Naive thymus-derived CD4-positive, alpha-beta T cell (primary cell): ENCODE measurements at regions not wholly inside any gene's neighbourhood (a gene's known extent, or its start where the extent isn't known, plus 50 kb on each side); places are given as distances from the start of the nearest gene placed in this dataset.

ENCODE experiments used
- ATAC-seq: fragments of 150-1000 bp; cut with Tn5 transposase; 2 replicates; pipeline ENCODE4 v1.10.0; 2021; ENCODE audit warnings: mild to moderate bottlenecking, moderate library complexity
- CTCF ChIA-PET: fragments of 350-600 bp; sonication (Branson Sonifier 250); formaldehyde crosslinking; loops from one replicate; lab custom pipeline; 2021; ENCODE audit warnings: antibody characterized with exemption; lab: Charles Lee
- POLR2A ChIA-PET: fragments of 350-600 bp; sonication (Branson Sonifier 250); formaldehyde crosslinking; loops from one replicate; lab custom pipeline; 2021; ENCODE audit warnings: antibody characterized with exemption, inconsistent platforms; lab: Charles Lee
- DNase-seq, 9 donors: peaks; one replicate each; pipeline versions ENCODE4 v3.0.0 to v3.0.0-alpha.2; 2020 to 2022; ENCODE audit warnings: mixed read lengths in 1 of 9
- H3K27ac ChIP-seq: one replicate; pipeline ENCODE4 v1.7.0; 2013; ENCODE audit warnings: mild to moderate bottlenecking, low read depth, low read length, moderate library complexity
- H3K27me3 ChIP-seq, 2 donors: one replicate each; pipeline ENCODE4 v1.7.0; 2013; ENCODE audit warnings: low read length in 2 of 2, mild to moderate bottlenecking in 2 of 2, moderate library complexity in 2 of 2; ENCODE audit not compliant: control insufficient read depth in 2 of 2, insufficient read depth in 2 of 2
- H3K36me3 ChIP-seq, 3 experiments: 1 replicate in 2 of 3; 2 replicates in 1 of 3; pipeline ENCODE4 v1.7.0; 2013; ENCODE audit warnings: low read length in 3 of 3, mild to moderate bottlenecking in 3 of 3, moderate library complexity in 1 of 3; ENCODE audit not compliant: insufficient read depth in 3 of 3, control insufficient read depth in 2 of 3
- H3K4me1 ChIP-seq, 2 donors: one replicate each; pipeline ENCODE4 v1.7.0; 2013; ENCODE audit warnings: low read length in 2 of 2, mild to moderate bottlenecking in 2 of 2, moderate library complexity in 1 of 2; ENCODE audit not compliant: control insufficient read depth in 2 of 2, insufficient read depth in 2 of 2
- H3K4me3 ChIP-seq: 2 replicates; pipeline ENCODE4 v1.7.0; 2013; ENCODE audit warnings: mild to moderate bottlenecking, low read length
- H3K9me3 ChIP-seq, 3 experiments: 1 replicate in 2 of 3; 2 replicates in 1 of 3; pipeline ENCODE4 v1.7.0; 2013; ENCODE audit warnings: low read length in 3 of 3; ENCODE audit not compliant: control insufficient read depth in 2 of 3
- H3K27ac Mint-ChIP-seq, 9 donors: one replicate each; pipeline ENCODE4 v1.8.0; 2020 to 2022; ENCODE audit warnings: mixed read lengths in 9 of 9, mild to moderate bottlenecking in 8 of 9, moderate library complexity in 5 of 9, inconsistent platforms in 2 of 9
- H3K27me3 Mint-ChIP-seq, 5 donors: one replicate each; pipeline ENCODE4 v1.8.0; 2021 to 2022; ENCODE audit warnings: mixed read lengths in 5 of 5, mild to moderate bottlenecking in 1 of 5
- H3K36me3 Mint-ChIP-seq, 5 donors: one replicate each; pipeline ENCODE4 v1.8.0; 2020 to 2022; ENCODE audit warnings: mixed read lengths in 5 of 5, mild to moderate bottlenecking in 3 of 5, inconsistent platforms in 1 of 5
- H3K4me1 Mint-ChIP-seq, 7 donors: one replicate each; pipeline ENCODE4 v1.8.0; 2020 to 2022; ENCODE audit warnings: mixed read lengths in 7 of 7, mild to moderate bottlenecking in 3 of 7, inconsistent platforms in 1 of 7
- H3K4me3 Mint-ChIP-seq, 10 donors: one replicate each; pipeline ENCODE4 v1.8.0; 2020 to 2022; ENCODE audit warnings: mild to moderate bottlenecking in 10 of 10, mixed read lengths in 10 of 10, moderate library complexity in 6 of 10, inconsistent platforms in 2 of 10
- H3K9me3 Mint-ChIP-seq, 11 donors: one replicate each; pipeline ENCODE4 v1.8.0; 2020 to 2022; ENCODE audit warnings: mixed read lengths in 11 of 11, mild to moderate bottlenecking in 4 of 11, inconsistent platforms in 1 of 11, moderate library complexity in 1 of 11
- intact Hi-C, 2 donors: fragments of 100-400 bp; cut with micrococcal nuclease; formaldehyde crosslinking; loops; one replicate each; pipeline ENCODE4 v1.15.1; 2023

DNA sequence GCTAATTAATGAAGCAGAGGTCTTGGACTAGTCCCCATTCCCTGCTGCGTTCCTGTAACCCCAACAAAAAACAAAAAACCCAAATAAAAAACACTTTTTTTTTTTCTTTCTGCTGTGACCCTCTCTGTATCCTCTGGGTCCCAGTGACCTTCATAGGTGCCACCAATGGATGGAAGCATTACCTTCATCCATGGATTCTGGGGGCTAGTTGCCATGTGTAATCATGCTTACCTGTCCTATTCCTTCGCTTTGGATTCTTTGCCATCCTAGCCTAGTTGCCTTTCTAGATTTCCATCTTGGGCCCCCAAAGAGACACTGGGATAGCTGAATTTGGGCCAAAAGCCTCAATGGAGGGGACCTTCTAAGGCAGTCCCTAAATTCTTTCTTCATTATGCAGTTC, 1208.7 kb downstream of the BRINP3 start:
- ChIA-PET POLR2A (no interaction called here), CTCF (no interaction called here)
- no peak overlapping the region for H3K4me3 Mint-ChIP-seq
- H3K27me3 Mint-ChIP-seq: no peaks in the 10 kb centered on the region
- intact Hi-C loops: no loop called here
- no peak overlapping the region for H3K27ac Mint-ChIP-seq
- no peaks in the 10 kb centered on the region for H3K36me3 Mint-ChIP-seq
- ATAC-seq: no peak
- no peaks in the 10 kb centered on the region for H3K4me1 Mint-ChIP-seq
- no peaks in the 10 kb centered on the region for H3K4me1 ChIP-seq
- peaks cover 0 to 29% (median 0%) of the 10 kb centered on the region in 3 experiments for H3K9me3 ChIP-seq
- no peak overlapping the region for H3K4me3 ChIP-seq
- H3K36me3 ChIP-seq: no peaks in the 10 kb centered on the region
- no peaks in the 10 kb centered on the region for H3K27me3 ChIP-seq
- no peak for DNase-seq
- peaks cover 0 to 46% (median 17%) of the 10 kb centered on the region in 11 donors for H3K9me3 Mint-ChIP-seq
- no peak overlapping the region for H3K27ac ChIP-seq

- no peak overlapping the region for H3K4me3 ChIP-seq
- no peaks in the 10 kb centered on the region for H3K4me1 ChIP-seq
- no peak overlapping the region for H3K27ac ChIP-seq
- ChIA-PET POLR2A (no interaction called here), CTCF (no interaction called here)
- no peaks in the 10 kb centered on the region for H3K4me1 Mint-ChIP-seq
- intact Hi-C loops: loop anchor here in 1 of 2 donors (1.0 kb wide), 1 partner anchor 8 kb away; no protein-coding TSS in a partner anchor
- no peak for DNase-seq
- no peaks in the 10 kb centered on the region for H3K27me3 Mint-ChIP-seq
- H3K36me3 Mint-ChIP-seq: no peaks in the 10 kb centered on the region
- no peaks in the 10 kb centered on the region for H3K27me3 ChIP-seq
- H3K9me3 Mint-ChIP-seq: peaks cover under 1 to 24% (median 6%) of the 10 kb centered on the region in 11 donors
- no peak overlapping the region for H3K4me3 Mint-ChIP-seq
- peaks cover 0 to 6% (median 0%) of the 10 kb centered on the region in 3 experiments for H3K9me3 ChIP-seq
- H3K36me3 ChIP-seq: no peaks in the 10 kb centered on the region
- no peak for ATAC-seq
- H3K27ac Mint-ChIP-seq: no peak overlapping the region
These were observed 1203.4 kb downstream of the BRINP3 start for GRCh38 chr1:189274267-189274666.

GRCh38 chr1:189275796-189276195, 1201.9 kb downstream of the BRINP3 start:
- Histone ChIP-seq H3K27ac (no peak overlapping the region), H3K36me3 (no peaks in the 10 kb centered on the region), H3K9me3 (peaks cover 0 to 3% (median 0%) of the 10 kb centered on the region in 3 experiments), H3K27me3 (no peaks in the 10 kb centered on the region), H3K4me1 (no peaks in the 10 kb centered on the region), H3K4me3 (no peak overlapping the region)
- intact Hi-C loops: no loop called here
- POLR2A ChIA-PET: no interaction called here
- DNase-seq (no peak), ATAC-seq (no peak)
- Mint-ChIP-seq H3K4me1 (no peaks in the 10 kb centered on the region), H3K27me3 (no peaks in the 10 kb centered on the region), H3K36me3 (no peaks in the 10 kb centered on the region), H3K4me3 (no peak overlapping the region), H3K9me3 (peaks cover 0 to 23% (median 4%) of the 10 kb centered on the region in 11 donors), H3K27ac (no peak overlapping the region)
- CTCF ChIA-PET: interaction anchor here (0.6 kb wide), 1 partner anchor 23 kb away, joined by 3 read pairs; no protein-coding TSS in a partner anchor

DNA sequence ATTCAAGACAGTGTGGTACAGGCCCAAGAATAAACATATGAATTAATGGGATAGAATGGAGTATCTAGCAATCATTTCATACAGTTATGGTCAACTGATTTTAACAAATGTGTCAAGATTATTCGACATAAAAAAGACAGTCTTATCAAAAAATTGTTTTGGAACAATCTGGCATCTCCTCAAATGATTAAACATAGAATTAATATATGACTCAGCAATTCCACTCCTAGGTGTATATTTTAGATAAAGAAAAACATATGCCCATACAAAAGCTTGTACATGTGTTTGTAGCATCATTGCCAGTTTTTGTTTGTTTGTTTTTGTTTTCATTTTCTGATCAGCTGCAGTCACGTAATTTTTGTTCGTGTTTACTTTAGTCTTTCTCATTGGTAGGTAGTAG, 1188.3 kb downstream of the BRINP3 start:
- Histone ChIP-seq H3K36me3 (no peaks in the 10 kb centered on the region), H3K27me3 (no peaks in the 10 kb centered on the region), H3K4me3 (no peak overlapping the region), H3K4me1 (no peaks in the 10 kb centered on the region), H3K9me3 (no peaks in the 10 kb centered on the region), H3K27ac (no peak overlapping the region)
- no peak overlapping the region for H3K4me3 Mint-ChIP-seq
- no peaks in the 10 kb centered on the region for H3K36me3 Mint-ChIP-seq
- H3K27me3 Mint-ChIP-seq: no peaks in the 10 kb centered on the region
- POLR2A ChIA-PET: no interaction called here
- no peak overlapping the region for H3K27ac Mint-ChIP-seq
- no peak for DNase-seq
- intact Hi-C loops: no loop called here
- CTCF ChIA-PET: no interaction called here
- peaks cover 0 to 14% (median 4%) of the 10 kb centered on the region in 11 donors for H3K9me3 Mint-ChIP-seq
- ATAC-seq: no peak
- H3K4me1 Mint-ChIP-seq: no peaks in the 10 kb centered on the region

GRCh38 chr1:189301235-189301634, 1176.4 kb downstream of the BRINP3 start:
- H3K9me3 ChIP-seq: peaks cover 0 to 5% (median 0%) of the 10 kb centered on the region in 3 experiments
- ATAC-seq (no peak), DNase-seq (no peak)
- POLR2A ChIA-PET: no interaction called here
- H3K4me3 ChIP-seq: no peak overlapping the region
- H3K36me3 ChIP-seq: no peaks in the 10 kb centered on the region
- no peaks in the 10 kb centered on the region for H3K27me3 Mint-ChIP-seq
- no peak overlapping the region for H3K27ac ChIP-seq
- intact Hi-C loops: no loop called here
- no peak overlapping the region for H3K27ac Mint-ChIP-seq
- H3K36me3 Mint-ChIP-seq: no peaks in the 10 kb centered on the region
- no peaks in the 10 kb centered on the region for H3K4me1 ChIP-seq
- no peaks in the 10 kb centered on the region for H3K4me1 Mint-ChIP-seq
- H3K9me3 Mint-ChIP-seq: peaks cover 0 to 19% (median 5%) of the 10 kb centered on the region in 11 donors
- no peak overlapping the region for H3K4me3 Mint-ChIP-seq
- CTCF ChIA-PET: interaction anchor here (0.7 kb wide), 1 partner anchor 17 kb away, joined by 3 read pairs; no protein-coding TSS in a partner anchor
- H3K27me3 ChIP-seq: no peaks in the 10 kb centered on the region

- H3K4me3 Mint-ChIP-seq: no peak overlapping the region
- H3K27ac ChIP-seq: no peak overlapping the region
- no peaks in the 10 kb centered on the region for H3K4me1 Mint-ChIP-seq
- peaks cover 0 to 5% (median 0%) of the 10 kb centered on the region in 3 experiments for H3K9me3 ChIP-seq
- no peaks in the 10 kb centered on the region for H3K27me3 ChIP-seq
- ChIA-PET POLR2A (no interaction called here), CTCF (no interaction called here)
- H3K4me3 ChIP-seq: no peak overlapping the region
- H3K4me1 ChIP-seq: no peaks in the 10 kb centered on the region
- DNase-seq: no peak
- intact Hi-C loops: no loop called here
- no peak overlapping the region for H3K27ac Mint-ChIP-seq
- H3K36me3 Mint-ChIP-seq: no peaks in the 10 kb centered on the region
- no peak for ATAC-seq
- H3K36me3 ChIP-seq: no peaks in the 10 kb centered on the region
- H3K27me3 Mint-ChIP-seq: no peaks in the 10 kb centered on the region
- H3K9me3 Mint-ChIP-seq: peaks cover 0 to 16% (median 2%) of the 10 kb centered on the region in 11 donors
These were observed 1172.4 kb downstream of the BRINP3 start for GRCh38 chr1:189305279-189305678.

DNA sequence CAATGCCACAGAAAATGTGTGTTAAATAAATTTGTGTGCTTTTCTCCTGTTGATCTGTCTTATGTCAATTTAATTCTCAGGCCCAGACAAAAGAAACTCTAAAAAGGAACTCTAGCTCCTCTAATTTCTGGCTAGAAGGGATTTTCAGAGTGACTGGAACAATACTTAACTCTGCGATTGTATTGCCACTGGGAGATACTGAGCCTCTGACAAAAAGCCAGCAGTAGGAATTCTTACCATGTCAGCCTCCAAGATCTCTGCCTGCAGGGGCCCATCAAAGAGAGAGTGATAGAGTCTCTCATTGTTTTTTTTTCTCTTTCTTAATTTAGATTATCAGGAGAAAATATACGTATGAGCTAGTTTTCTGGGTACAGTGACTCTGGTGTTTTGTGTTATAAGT, 1165.7 kb downstream of the BRINP3 start:
- Histone ChIP-seq H3K4me1 (no peaks in the 10 kb centered on the region), H3K27me3 (no peaks in the 10 kb centered on the region), H3K4me3 (no peak overlapping the region), H3K27ac (no peak overlapping the region), H3K36me3 (no peaks in the 10 kb centered on the region), H3K9me3 (no peaks in the 10 kb centered on the region)
- Mint-ChIP-seq H3K36me3 (peaks cover 0 to 3% (median 0%) of the 10 kb centered on the region in 5 donors), H3K9me3 (peaks cover 0 to 23% (median 3%) of the 10 kb centered on the region in 11 donors), H3K4me1 (no peaks in the 10 kb centered on the region), H3K27ac (no peak overlapping the region), H3K4me3 (no peak overlapping the region), H3K27me3 (no peaks in the 10 kb centered on the region)
- CTCF ChIA-PET: no interaction called here
- ATAC-seq (no peak), DNase-seq (no peak)
- intact Hi-C loops: loop anchor here in 1 of 2 donors (10.0 kb wide), 1 partner anchor 63 kb away; no protein-coding TSS in a partner anchor
- POLR2A ChIA-PET: no interaction called here
